NT2/D1 (cell line): ENCODE measurements at regions not wholly inside any gene's neighbourhood (a gene's known extent, or its start where the extent isn't known, plus 50 kb on each side); places are given as distances from the start of the nearest gene placed in this dataset.

ENCODE experiments used
- SUZ12 ChIP-seq: IDR thresholded peaks from 2 replicates; pipeline ENCODE4 v1.6.1; 2011; ENCODE audit not compliant: insufficient read length, insufficient read depth; ENCODE audit errors: extremely low read depth
- YY1 ChIP-seq: IDR thresholded peaks from 2 replicates; pipeline ENCODE4 v1.6.1; 2011; ENCODE audit not compliant: insufficient read length, insufficient read depth

DNA sequence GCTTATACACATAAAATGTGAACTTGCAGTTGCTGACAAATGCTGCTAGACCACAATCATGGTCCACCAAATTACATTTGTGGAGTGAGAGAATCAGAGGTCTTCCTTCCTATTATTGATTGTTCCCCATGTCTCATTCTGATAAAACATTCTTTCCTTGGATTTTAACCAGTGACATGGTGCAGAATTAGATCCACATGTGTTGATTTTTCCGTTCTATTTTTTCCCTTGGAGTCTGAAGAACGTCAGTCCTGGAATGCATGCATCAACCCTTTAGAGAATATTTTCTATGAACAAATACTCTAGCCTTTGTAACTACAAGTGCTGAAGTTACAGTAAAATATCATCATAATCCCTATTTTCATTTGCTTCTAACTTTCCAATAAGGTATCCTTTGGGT lies 170.7 kb upstream of the SPRY4 start:
- TF ChIP-seq SUZ12 (no peak), YY1 (no peak)
